Effector memory CD4-positive, alpha-beta T cell (primary cell): ENCODE measurements at regions not wholly inside any gene's neighbourhood (a gene's known extent, or its start where the extent isn't known, plus 50 kb on each side); places are given as distances from the start of the nearest gene placed in this dataset.
"Not testable (repeated sequence)": the region's sequence is repeated elsewhere in the genome, so short reads cannot be mapped to it uniquely, and the experiment has no call there.

Experiments
- DNase-seq, 3 donors: peaks; one replicate each; pipeline ENCODE4 v3.0.0-alpha.2; 2020
- H3K27ac ChIP-seq: 2 replicates; pipeline ENCODE4 v1.7.0; 2013; ENCODE audit warnings: mild to moderate bottlenecking, low read length, moderate library complexity; ENCODE audit not compliant: insufficient read depth, poor library complexity, severe bottlenecking
- H3K27me3 ChIP-seq: replicated peaks from 2 replicates; pipeline ENCODE4 v1.7.0; 2013; ENCODE audit warnings: mild to moderate bottlenecking, low read length; ENCODE audit not compliant: insufficient read depth, control insufficient read depth, poor library complexity, severe bottlenecking
- H3K36me3 ChIP-seq: 2 replicates; pipeline ENCODE4 v1.7.0; 2013; ENCODE audit warnings: mild to moderate bottlenecking, low read length, moderate library complexity; ENCODE audit not compliant: control insufficient read depth, insufficient read depth
- H3K4me1 ChIP-seq: 2 replicates; pipeline ENCODE4 v1.7.0; 2013; ENCODE audit warnings: low read length, mild to moderate bottlenecking; ENCODE audit not compliant: control insufficient read depth, insufficient read depth, poor library complexity, severe bottlenecking
- H3K4me3 ChIP-seq: 2 replicates; pipeline ENCODE4 v1.7.0; 2013; ENCODE audit warnings: low read length, low read depth, mild to moderate bottlenecking; ENCODE audit not compliant: insufficient read depth, poor library complexity, severe bottlenecking
- H3K9me3 ChIP-seq: 2 replicates; pipeline ENCODE4 v1.7.0; 2013; ENCODE audit warnings: mild to moderate bottlenecking, low read length, moderate library complexity; ENCODE audit not compliant: control insufficient read depth

- H3K36me3 ChIP-seq, H3K27me3 ChIP-seq, H3K4me1 ChIP-seq, H3K27ac ChIP-seq, DNase-seq, H3K9me3 ChIP-seq, H3K4me3 ChIP-seq: not testable (repeated sequence)
These were observed 107.5 kb downstream of the FAM72B start for GRCh38 chr1:121076674-121077073.

- not testable (repeated sequence) for H3K9me3 ChIP-seq, H3K36me3 ChIP-seq, H3K27me3 ChIP-seq, H3K4me1 ChIP-seq, DNase-seq, H3K4me3 ChIP-seq, H3K27ac ChIP-seq
These were observed 104.5 kb downstream of the FAM72B start for GRCh38 chr1:121079655-121080054.

GRCh38 chr1:121080197-121080903 is 103.8 kb downstream of the FAM72B start:
- DNase-seq: not testable (repeated sequence)

GRCh38 chr1:121080904-121081264 is 103.3 kb downstream of the FAM72B start:
- not testable (repeated sequence) for H3K4me1 ChIP-seq, H3K4me3 ChIP-seq, H3K27me3 ChIP-seq, H3K27ac ChIP-seq, H3K36me3 ChIP-seq, DNase-seq, H3K9me3 ChIP-seq

More at GRCh38 chr1:121080197-121080903, 103.8 kb downstream of the FAM72B start:
- H3K9me3 ChIP-seq, H3K27me3 ChIP-seq, H3K4me3 ChIP-seq, H3K36me3 ChIP-seq, H3K4me1 ChIP-seq, H3K27ac ChIP-seq: not testable (repeated sequence)

- H3K9me3 ChIP-seq, H3K36me3 ChIP-seq, DNase-seq, H3K4me3 ChIP-seq, H3K27ac ChIP-seq, H3K4me1 ChIP-seq, H3K27me3 ChIP-seq: not testable (repeated sequence)
These were observed 102.4 kb downstream of the FAM72B start for GRCh38 chr1:121081625-121082199.

GRCh38 chr1:121082995-121083394 is 101.1 kb downstream of the FAM72B start:
- H3K36me3 ChIP-seq, H3K4me3 ChIP-seq, H3K27ac ChIP-seq, DNase-seq, H3K27me3 ChIP-seq, H3K4me1 ChIP-seq, H3K9me3 ChIP-seq: not testable (repeated sequence)

- H3K4me1 ChIP-seq, H3K4me3 ChIP-seq, DNase-seq, H3K27ac ChIP-seq, H3K27me3 ChIP-seq, H3K36me3 ChIP-seq, H3K9me3 ChIP-seq: not testable (repeated sequence)
These were observed 97.9 kb downstream of the FAM72B start for GRCh38 chr1:121086249-121086648.

GRCh38 chr1:121087221-121087620 is 96.9 kb downstream of the FAM72B start:
- not testable (repeated sequence) for H3K36me3 ChIP-seq, H3K27me3 ChIP-seq, H3K4me3 ChIP-seq, H3K27ac ChIP-seq, DNase-seq, H3K9me3 ChIP-seq, H3K4me1 ChIP-seq

- H3K4me3 ChIP-seq, H3K27ac ChIP-seq, H3K9me3 ChIP-seq, H3K4me1 ChIP-seq, H3K36me3 ChIP-seq, DNase-seq, H3K27me3 ChIP-seq: not testable (repeated sequence)
These were observed 95.6 kb downstream of the FAM72B start for GRCh38 chr1:121088568-121088967.

- not testable (repeated sequence) for H3K27ac ChIP-seq, H3K36me3 ChIP-seq, H3K4me1 ChIP-seq, DNase-seq, H3K27me3 ChIP-seq, H3K9me3 ChIP-seq, H3K4me3 ChIP-seq
These were observed 91.7 kb downstream of the FAM72B start for GRCh38 chr1:121092329-121092968.
